ENCODE measurements at regions not wholly inside any gene's neighbourhood (a gene's known extent, or its start where the extent isn't known, plus 50 kb on each side); places are given as distances from the start of the nearest gene placed in this dataset.

DNA sequence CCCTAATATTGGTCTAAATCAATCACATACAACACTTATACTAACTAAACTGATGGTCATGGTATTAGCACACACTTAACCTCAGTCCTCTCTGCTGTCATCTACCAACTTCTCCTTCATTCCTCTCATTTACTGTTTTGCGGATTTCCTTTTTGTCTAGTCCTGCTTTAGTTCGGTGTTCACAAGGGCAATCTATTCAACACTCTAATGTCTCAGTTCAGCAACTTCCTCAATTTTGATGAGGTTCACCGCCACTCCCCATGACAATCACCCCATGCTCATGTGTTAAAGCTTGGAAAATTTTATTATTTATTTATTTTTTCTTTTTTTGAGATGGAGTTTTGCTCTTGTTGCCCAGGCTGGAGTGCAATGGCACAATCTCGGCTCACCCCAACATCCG is 301.1 kb downstream of the PTPRC start:
- Histone ChIP-seq H3K27me3 (ENCODE audit: insufficient read depth, low read length) (no peaks in the 10 kb centered on the region), H4K91ac (ENCODE audit: low read depth, low read length) (no peak overlapping the region), H3K4me1 (ENCODE audit: control insufficient read depth in 1 of 2, insufficient read depth in 2 of 2, low read length in 2 of 2) (no peaks in the 10 kb centered on the region), H2AK5ac (ENCODE audit: low read length) (no peak overlapping the region), H3K36me3 (ENCODE audit: control insufficient read depth in 1 of 2, insufficient read depth in 2 of 2, low read length in 2 of 2) (no peaks in the 10 kb centered on the region), H2AFZ (ENCODE audit: insufficient read depth, low read length, poor library complexity) (no peak overlapping the region), H2BK12ac (ENCODE audit: low read length) (no peak overlapping the region), H3K79me1 (ENCODE audit: low read length) (peaks cover 1% of the 10 kb centered on the region), H3K9me3 (ENCODE audit: insufficient read depth, low read depth, low read length) (no peaks in the 10 kb centered on the region), H3K18ac (ENCODE audit: low read length) (no peak overlapping the region), H3K9ac (ENCODE audit: low read length) (no peak overlapping the region), H3K27ac (ENCODE audit: low read depth, low read length) (no peak overlapping the region), H2BK120ac (ENCODE audit: insufficient read depth, low read length, poor library complexity) (no peak overlapping the region), H3K4me3 (ENCODE audit: low read depth, low read length) (no peak overlapping the region), H3K23ac (ENCODE audit: low read length) (no peak overlapping the region), H2BK5ac (ENCODE audit: low read depth, low read length, poor library complexity) (no peak overlapping the region), H3K14ac (ENCODE audit: low read length) (no peak overlapping the region), H4K8ac (ENCODE audit: low read depth, low read length) (no peak overlapping the region), H3K4me2 (ENCODE audit: low read length) (no peak overlapping the region), H3K4ac (ENCODE audit: low read depth, low read length) (no peak overlapping the region), H3K79me2 (ENCODE audit: control insufficient read depth, insufficient read depth, low read length, poor library complexity) (peaks cover 2% of the 10 kb centered on the region), H4K12ac (ENCODE audit: low read depth, low read length) (no peak overlapping the region)
- no CpG with 5 or more reads among the region's 5 CpGs for WGBS (ENCODE audit: extremely low coverage, insufficient coverage, insufficient read length)
- no peak for DNase-seq

GRCh38 chr1:198942466-198942865 is 303.6 kb downstream of the PTPRC start:
- H4K8ac ChIP-seq (ENCODE audit: low read depth, low read length), result no peak overlapping the region
- no peak overlapping the region for H3K18ac ChIP-seq (ENCODE audit: low read length)
- H2BK12ac ChIP-seq (ENCODE audit: low read length), result no peak overlapping the region
- H3K4ac ChIP-seq (ENCODE audit: low read depth, low read length), result no peak overlapping the region
- no peaks in the 10 kb centered on the region for H3K4me1 ChIP-seq (ENCODE audit: control insufficient read depth in 1 of 2, insufficient read depth in 2 of 2, low read length in 2 of 2)
- no peaks in the 10 kb centered on the region for H3K9me3 ChIP-seq (ENCODE audit: insufficient read depth, low read depth, low read length)
- no peak overlapping the region for H3K14ac ChIP-seq (ENCODE audit: low read length)
- H3K27ac ChIP-seq (ENCODE audit: low read depth, low read length), result no peak overlapping the region
- H2AK5ac ChIP-seq (ENCODE audit: low read length), result no peak overlapping the region
- no peak overlapping the region for H2BK5ac ChIP-seq (ENCODE audit: low read depth, low read length, poor library complexity)
- H3K27me3 ChIP-seq (ENCODE audit: insufficient read depth, low read length), result no peaks in the 10 kb centered on the region
- H3K79me2 ChIP-seq (ENCODE audit: control insufficient read depth, insufficient read depth, low read length, poor library complexity), result no peaks in the 10 kb centered on the region
- H2AFZ ChIP-seq (ENCODE audit: insufficient read depth, low read length, poor library complexity), result no peak overlapping the region
- whole genome bisulfite sequencing (ENCODE audit: extremely low coverage, insufficient coverage, insufficient read length), result no CpG with 5 or more reads among the region's 4 CpGs
- H4K91ac ChIP-seq (ENCODE audit: low read depth, low read length), result no peak overlapping the region
- H3K9ac ChIP-seq (ENCODE audit: low read length), result no peak overlapping the region
- DNase-seq, result no peak
- no peak overlapping the region for H3K23ac ChIP-seq (ENCODE audit: low read length)
- H4K12ac ChIP-seq (ENCODE audit: low read depth, low read length), result no peak overlapping the region
- H3K36me3 ChIP-seq (ENCODE audit: control insufficient read depth in 1 of 2, insufficient read depth in 2 of 2, low read length in 2 of 2), result no peaks in the 10 kb centered on the region
- H3K4me2 ChIP-seq (ENCODE audit: low read length), result no peak overlapping the region
- H3K79me1 ChIP-seq (ENCODE audit: low read length), result no peaks in the 10 kb centered on the region
- H2BK120ac ChIP-seq (ENCODE audit: insufficient read depth, low read length, poor library complexity), result no peak overlapping the region
- no peak overlapping the region for H3K4me3 ChIP-seq (ENCODE audit: low read depth, low read length)

DNA sequence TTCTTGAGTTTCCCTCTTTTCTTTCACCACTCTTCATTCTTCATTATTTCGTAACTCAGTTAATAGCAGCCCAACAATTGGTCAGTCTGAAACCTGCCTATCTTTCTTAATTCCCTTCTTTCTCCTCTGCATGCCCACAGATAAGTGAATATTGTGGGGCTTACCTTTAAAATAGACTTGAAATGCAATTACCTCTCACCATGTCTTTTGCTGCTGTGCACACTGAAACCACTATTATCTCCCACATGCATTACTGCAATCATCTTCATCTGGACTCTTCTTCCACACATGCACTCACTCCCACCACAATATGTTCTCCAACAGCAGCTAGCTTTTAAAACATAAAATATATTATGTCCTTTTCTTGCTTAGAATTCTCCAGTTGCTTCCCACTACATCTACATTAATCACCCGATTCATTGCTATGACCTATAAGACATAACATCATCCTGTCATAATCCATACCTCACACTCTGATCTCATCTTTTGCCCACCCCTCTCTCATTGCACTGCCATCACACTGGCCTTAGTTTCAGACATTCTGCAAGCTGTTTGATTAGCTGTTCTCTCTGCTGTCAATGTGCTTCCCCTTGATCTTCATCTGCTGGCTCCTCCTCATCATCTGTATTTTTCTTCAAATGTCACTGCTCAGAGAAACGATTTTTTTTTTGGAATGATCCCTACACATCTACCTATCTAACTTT is 304.8 kb downstream of the PTPRC start:
- Histone ChIP-seq H4K12ac (ENCODE audit: low read depth, low read length) (no peak overlapping the region), H3K4me1 (ENCODE audit: control insufficient read depth in 1 of 2, insufficient read depth in 2 of 2, low read length in 2 of 2) (no peaks in the 10 kb centered on the region), H3K27ac (ENCODE audit: low read depth, low read length) (no peak overlapping the region), H3K4ac (ENCODE audit: low read depth, low read length) (no peak overlapping the region), H3K9me3 (ENCODE audit: insufficient read depth, low read depth, low read length) (no peaks in the 10 kb centered on the region), H3K4me2 (ENCODE audit: low read length) (no peak overlapping the region), H3K18ac (ENCODE audit: low read length) (no peak overlapping the region), H2AK5ac (ENCODE audit: low read length) (no peak overlapping the region), H2BK12ac (ENCODE audit: low read length) (no peak overlapping the region), H4K91ac (ENCODE audit: low read depth, low read length) (no peak overlapping the region), H3K79me1 (ENCODE audit: low read length) (no peaks in the 10 kb centered on the region), H3K4me3 (ENCODE audit: low read depth, low read length) (no peak overlapping the region), H4K8ac (ENCODE audit: low read depth, low read length) (no peak overlapping the region), H2BK120ac (ENCODE audit: insufficient read depth, low read length, poor library complexity) (no peak overlapping the region), H3K79me2 (ENCODE audit: control insufficient read depth, insufficient read depth, low read length, poor library complexity) (no peaks in the 10 kb centered on the region), H3K9ac (ENCODE audit: low read length) (no peak overlapping the region), H2BK5ac (ENCODE audit: low read depth, low read length, poor library complexity) (no peak overlapping the region), H3K27me3 (ENCODE audit: insufficient read depth, low read length) (no peaks in the 10 kb centered on the region), H2AFZ (ENCODE audit: insufficient read depth, low read length, poor library complexity) (no peak overlapping the region), H3K23ac (ENCODE audit: low read length) (no peak overlapping the region), H3K14ac (ENCODE audit: low read length) (no peak overlapping the region), H3K36me3 (ENCODE audit: control insufficient read depth in 1 of 2, insufficient read depth in 2 of 2, low read length in 2 of 2) (no peaks in the 10 kb centered on the region)
- WGBS (ENCODE audit: extremely low coverage, insufficient coverage, insufficient read length), result no CpG with 5 or more reads among the region's 3 CpGs
- no peak for DNase-seq

- H3K14ac ChIP-seq (ENCODE audit: low read length), result no peak overlapping the region
- H4K8ac ChIP-seq (ENCODE audit: low read depth, low read length), result no peak overlapping the region
- H3K4me3 ChIP-seq (ENCODE audit: low read depth, low read length), result no peak overlapping the region
- H2BK12ac ChIP-seq (ENCODE audit: low read length), result no peak overlapping the region
- no peaks in the 10 kb centered on the region for H3K79me1 ChIP-seq (ENCODE audit: low read length)
- WGBS (ENCODE audit: extremely low coverage, insufficient coverage, insufficient read length), result no CpG with 5 or more reads among the region's 1 CpG
- no peaks in the 10 kb centered on the region for H3K4me1 ChIP-seq (ENCODE audit: control insufficient read depth in 1 of 2, insufficient read depth in 2 of 2, low read length in 2 of 2)
- H3K9ac ChIP-seq (ENCODE audit: low read length), result no peak overlapping the region
- H3K36me3 ChIP-seq (ENCODE audit: control insufficient read depth in 1 of 2, insufficient read depth in 2 of 2, low read length in 2 of 2), result no peaks in the 10 kb centered on the region
- no peak overlapping the region for H2AFZ ChIP-seq (ENCODE audit: insufficient read depth, low read length, poor library complexity)
- no peak overlapping the region for H3K27ac ChIP-seq (ENCODE audit: low read depth, low read length)
- H3K9me3 ChIP-seq (ENCODE audit: insufficient read depth, low read depth, low read length), result no peaks in the 10 kb centered on the region
- no peak overlapping the region for H3K18ac ChIP-seq (ENCODE audit: low read length)
- H2BK5ac ChIP-seq (ENCODE audit: low read depth, low read length, poor library complexity), result no peak overlapping the region
- H3K79me2 ChIP-seq (ENCODE audit: control insufficient read depth, insufficient read depth, low read length, poor library complexity), result no peaks in the 10 kb centered on the region
- no peak for DNase-seq
- H4K12ac ChIP-seq (ENCODE audit: low read depth, low read length), result no peak overlapping the region
- no peaks in the 10 kb centered on the region for H3K27me3 ChIP-seq (ENCODE audit: insufficient read depth, low read length)
- H2AK5ac ChIP-seq (ENCODE audit: low read length), result no peak overlapping the region
- H2BK120ac ChIP-seq (ENCODE audit: insufficient read depth, low read length, poor library complexity), result no peak overlapping the region
- no peak overlapping the region for H3K23ac ChIP-seq (ENCODE audit: low read length)
- no peak overlapping the region for H4K91ac ChIP-seq (ENCODE audit: low read depth, low read length)
- H3K4ac ChIP-seq (ENCODE audit: low read depth, low read length), result no peak overlapping the region
- H3K4me2 ChIP-seq (ENCODE audit: low read length), result no peak overlapping the region
Observed at GRCh38 chr1:198947456-198947855, 308.6 kb downstream of the PTPRC start.

All from trophoblast cell (in vitro differentiated cells and primary cell).